ENCODE measurements at regions not wholly inside any gene's neighbourhood (a gene's known extent, or its start where the extent isn't known, plus 50 kb on each side); places are given as distances from the start of the nearest gene placed in this dataset.
"Not testable (repeated sequence)": the region's sequence is repeated elsewhere in the genome, so short reads cannot be mapped to it uniquely, and the experiment has no call there.

GRCh38 chr15:38992506-38992905 is 427.9 kb upstream of the RASGRP1 start:
- DNase-seq: no peak

- no peak for DNase-seq
Observed at GRCh38 chr15:38992930-38993329, 428.3 kb upstream of the RASGRP1 start.

- DNase-seq: no peak
Observed at GRCh38 chr15:38994310-38994709, 429.7 kb upstream of the RASGRP1 start.

GRCh38 chr15:38996111-38996631 is 431.6 kb upstream of the RASGRP1 start:
- no peak for DNase-seq

- DNase-seq: no peak
Observed at GRCh38 chr15:38997841-38998240, 433.2 kb upstream of the RASGRP1 start.

GRCh38 chr15:39000008-39000734 is 435.6 kb upstream of the RASGRP1 start:
- no peak for DNase-seq

- no peak for DNase-seq
Observed at GRCh38 chr15:39009740-39010139, 445.1 kb upstream of the RASGRP1 start.

- DNase-seq: not testable (repeated sequence)
Observed at GRCh38 chr15:39011066-39011465, 446.5 kb upstream of the RASGRP1 start.

- DNase-seq: no peak
Observed at GRCh38 chr15:39013262-39013661, 448.6 kb upstream of the RASGRP1 start.

GRCh38 chr15:39014682-39015081 is 450.1 kb upstream of the RASGRP1 start:
- no peak for DNase-seq

- DNase-seq: no peak
Observed at GRCh38 chr15:39016706-39017105, 452.1 kb upstream of the RASGRP1 start.

GRCh38 chr15:39018966-39019365 is 454.4 kb upstream of the RASGRP1 start:
- DNase-seq: no peak

GRCh38 chr15:39021341-39021740 is 456.7 kb upstream of the RASGRP1 start:
- DNase-seq: no peak

GRCh38 chr15:39022532-39023305 is 458.1 kb upstream of the RASGRP1 start:
- DNase-seq: no peak

- DNase-seq: no peak
Observed at GRCh38 chr15:39025321-39025720, 460.7 kb upstream of the RASGRP1 start.

GRCh38 chr15:39025881-39026280 is 461.3 kb upstream of the RASGRP1 start:
- no peak for DNase-seq

- no peak for DNase-seq
Observed at GRCh38 chr15:39028069-39028468, 463.5 kb upstream of the RASGRP1 start.

- DNase-seq: no peak
Observed at GRCh38 chr15:39029741-39030140, 465.1 kb upstream of the RASGRP1 start.

- no peak for DNase-seq
Observed at GRCh38 chr15:39030291-39031070, 465.9 kb upstream of the RASGRP1 start.

- DNase-seq: no peak
Observed at GRCh38 chr15:39031596-39031995, 467.0 kb upstream of the RASGRP1 start.

GRCh38 chr15:39034816-39035215 is 470.2 kb upstream of the RASGRP1 start:
- no peak for DNase-seq

- DNase-seq: not testable (repeated sequence)
Observed at GRCh38 chr15:39037611-39038010, 473.0 kb upstream of the RASGRP1 start.

- DNase-seq: no peak
Observed at GRCh38 chr15:39040861-39041260, 476.2 kb upstream of the RASGRP1 start.
